Calu3 (cell line): ENCODE measurements at regions not wholly inside any gene's neighbourhood (a gene's known extent, or its start where the extent isn't known, plus 50 kb on each side); places are given as distances from the start of the nearest gene placed in this dataset.

Experiments used
- BruUV-seq: library from RNA; stranded (reverse); fragments of 400-500 nt; replicated peaks from 2 replicates; lab custom pipeline; 2021; lab: Mats Ljungman, UMichigan
- CTCF ChIA-PET: fragments of 300-600 bp; sonication (Branson Sonifier 250); formaldehyde crosslinking; loops from one replicate; lab custom pipeline; 2022; ENCODE audit warnings: antibody characterized with exemption; lab: Charles Lee
- DNase-seq: peaks from one replicate; pipeline ENCODE4 v3.0.0; 2022
- H3K27ac Mint-ChIP-seq: one replicate; pipeline ENCODE4 v1.8.0; 2022; ENCODE audit warnings: mixed read lengths; ENCODE audit not compliant: unreplicated experiment
- H3K27me3 Mint-ChIP-seq: one replicate; pipeline ENCODE4 v1.8.0; 2022; ENCODE audit warnings: mixed read lengths; ENCODE audit not compliant: unreplicated experiment
- H3K36me3 Mint-ChIP-seq: one replicate; pipeline ENCODE4 v1.8.0; 2022; ENCODE audit warnings: mild to moderate bottlenecking, moderate library complexity, mixed read lengths; ENCODE audit not compliant: insufficient read depth, unreplicated experiment
- H3K4me1 Mint-ChIP-seq: one replicate; pipeline ENCODE4 v1.8.0; 2022; ENCODE audit warnings: mild to moderate bottlenecking, low read depth, mixed read lengths; ENCODE audit not compliant: unreplicated experiment
- H3K4me3 Mint-ChIP-seq: one replicate; pipeline ENCODE4 v1.8.0; 2022; ENCODE audit warnings: mild to moderate bottlenecking, low read depth, moderate library complexity, mixed read lengths; ENCODE audit not compliant: unreplicated experiment
- H3K9me3 Mint-ChIP-seq: one replicate; pipeline ENCODE4 v1.8.0; 2022; ENCODE audit warnings: low read depth, mixed read lengths; ENCODE audit not compliant: unreplicated experiment
- CTCF ChIP-seq: fragments of 200-600 bp; IDR thresholded peaks from one replicate; pipeline ENCODE4 v1.8.0; 2022; ENCODE audit warnings: antibody characterized with exemption; ENCODE audit not compliant: unreplicated experiment
- intact Hi-C: fragments of 100-400 bp; cut with micrococcal nuclease; formaldehyde crosslinking; loops from one replicate; pipeline ENCODE4 v1.10.0; 2022; ENCODE audit not compliant: unreplicated experiment

GRCh38 chr13:73310366-73310765, 251.6 kb downstream of the KLF5 start:
- no peak for DNase-seq
- H3K4me3 Mint-ChIP-seq: no peak overlapping the region
- intact Hi-C loops: no loop called here
- no peak for TF ChIP-seq CTCF
- no peaks in the 10 kb centered on the region for H3K27me3 Mint-ChIP-seq
- H3K9me3 Mint-ChIP-seq: no peaks in the 10 kb centered on the region
- no TSS peak for BruUV-seq
- H3K4me1 Mint-ChIP-seq: no peaks in the 10 kb centered on the region
- no peak overlapping the region for H3K27ac Mint-ChIP-seq
- CTCF ChIA-PET: no interaction called here
- H3K36me3 Mint-ChIP-seq: no peaks in the 10 kb centered on the region

GRCh38 chr13:73307481-73307880, 248.7 kb downstream of the KLF5 start:
- H3K36me3 Mint-ChIP-seq: no peaks in the 10 kb centered on the region
- no peak for DNase-seq
- H3K4me3 Mint-ChIP-seq: no peak overlapping the region
- H3K4me1 Mint-ChIP-seq: no peaks in the 10 kb centered on the region
- H3K27ac Mint-ChIP-seq: no peak overlapping the region
- intact Hi-C loops: no loop called here
- CTCF ChIA-PET: no interaction called here
- no peak for TF ChIP-seq CTCF
- no peaks in the 10 kb centered on the region for H3K9me3 Mint-ChIP-seq
- no peaks in the 10 kb centered on the region for H3K27me3 Mint-ChIP-seq
- no TSS peak for BruUV-seq

GRCh38 chr13:73306688-73307087, 247.9 kb downstream of the KLF5 start:
- H3K27me3 Mint-ChIP-seq: no peaks in the 10 kb centered on the region
- intact Hi-C loops: no loop called here
- no peak for DNase-seq
- no peaks in the 10 kb centered on the region for H3K36me3 Mint-ChIP-seq
- H3K27ac Mint-ChIP-seq: no peak overlapping the region
- no TSS peak for BruUV-seq
- H3K9me3 Mint-ChIP-seq: no peaks in the 10 kb centered on the region
- H3K4me1 Mint-ChIP-seq: no peaks in the 10 kb centered on the region
- no peak overlapping the region for H3K4me3 Mint-ChIP-seq
- CTCF ChIA-PET: no interaction called here
- no peak for TF ChIP-seq CTCF

GRCh38 chr13:73304442-73304841, 245.6 kb downstream of the KLF5 start:
- no peak for DNase-seq
- Mint-ChIP-seq H3K36me3 (no peaks in the 10 kb centered on the region), H3K9me3 (no peaks in the 10 kb centered on the region), H3K4me1 (peaks cover 9% of the 10 kb centered on the region), H3K27ac (no peak overlapping the region), H3K27me3 (no peaks in the 10 kb centered on the region), H3K4me3 (no peak overlapping the region)
- CTCF ChIA-PET: interaction anchor here (0.7 kb wide), 1 partner anchor 10 kb away, joined by 7 read pairs; no protein-coding TSS in a partner anchor
- intact Hi-C loops: no loop called here
- BruUV-seq: no TSS peak
- TF ChIP-seq CTCF: no peak
